ENCODE measurements at regions not wholly inside any gene's neighbourhood (a gene's known extent, or its start where the extent isn't known, plus 50 kb on each side); places are given as distances from the start of the nearest gene placed in this dataset.

DNA sequence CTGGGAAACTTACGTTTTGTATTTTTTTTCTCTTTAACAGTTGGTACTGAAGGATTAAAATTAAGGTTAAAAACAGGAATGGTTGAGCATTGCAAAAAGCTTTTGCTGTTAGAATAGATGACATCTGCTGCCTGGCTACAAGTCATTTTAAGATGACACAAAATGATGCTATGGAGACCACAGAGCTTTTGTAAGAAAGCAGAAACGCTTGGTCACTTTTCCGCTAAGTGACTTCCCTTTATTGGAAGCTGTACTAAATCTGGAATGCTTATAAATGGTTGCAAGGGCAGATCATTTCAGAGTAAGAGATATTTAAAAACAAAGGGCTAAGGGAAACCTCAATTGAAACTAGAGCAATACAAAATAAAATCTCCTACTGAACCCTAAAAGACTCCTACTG lies 544.0 kb downstream of the STK39 start:
- Mint-ChIP-seq H3K36me3 (ENCODE audit: low read depth) (no peaks in the 10 kb centered on the region), H3K27me3 (no peaks in the 10 kb centered on the region), H3K9me3 (no peaks in the 10 kb centered on the region), H3K27ac (no peak overlapping the region), H3K4me3 (no peak overlapping the region), H3K4me1 (no peaks in the 10 kb centered on the region)
- CTCF ChIA-PET = no interaction called here
- POLR2A ChIA-PET = no interaction called here
- no peak for DNase-seq

DNA sequence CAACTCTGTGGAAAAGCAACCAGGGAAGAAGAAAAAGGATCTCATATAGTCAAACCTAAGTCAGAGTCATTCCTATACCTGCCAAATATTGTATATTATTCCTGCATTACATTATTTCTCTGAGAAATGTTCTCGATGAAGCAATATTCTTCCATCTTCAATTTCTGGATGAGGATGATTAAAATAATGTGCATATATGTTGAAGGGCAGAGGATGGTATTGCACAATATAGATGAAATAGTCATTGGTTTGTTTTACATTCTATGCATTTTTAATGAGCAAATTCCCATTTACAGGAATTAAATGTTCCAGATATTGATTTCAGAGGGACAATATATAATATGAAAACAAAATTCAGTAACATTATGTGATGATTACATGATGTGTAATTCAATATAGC lies 545.2 kb downstream of the STK39 start:
- CTCF ChIA-PET = no interaction called here
- DNase-seq = no peak
- H3K36me3 Mint-ChIP-seq (ENCODE audit: low read depth) = no peaks in the 10 kb centered on the region

DNA sequence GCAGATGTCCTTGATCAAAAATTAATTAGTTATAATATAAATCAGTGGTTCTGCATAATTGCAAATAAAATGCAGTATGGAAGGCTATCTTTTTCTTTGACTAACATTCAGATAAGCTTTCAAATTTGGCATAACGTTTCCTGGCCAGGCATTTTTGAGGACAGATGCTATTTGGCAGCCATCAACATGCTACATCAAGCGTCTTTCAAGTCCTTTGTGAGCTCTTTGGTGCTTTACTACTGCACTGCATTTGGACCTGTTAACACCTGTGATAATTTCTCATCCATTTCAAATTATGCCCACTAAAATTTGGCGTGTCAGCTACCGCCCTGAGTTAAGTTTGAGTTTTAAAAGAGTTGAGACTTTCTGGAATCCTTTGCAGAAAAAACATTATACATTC lies 545.7 kb downstream of the STK39 start:
- Mint-ChIP-seq H3K36me3 (ENCODE audit: low read depth) (no peaks in the 10 kb centered on the region), H3K9me3 (no peaks in the 10 kb centered on the region), H3K4me3 (no peak overlapping the region), H3K27ac (no peak overlapping the region), H3K27me3 (no peaks in the 10 kb centered on the region), H3K4me1 (no peaks in the 10 kb centered on the region)
- POLR2A ChIA-PET = no interaction called here
- no peak for DNase-seq
- CTCF ChIA-PET = no interaction called here

More for the DNA sequence above, 545.2 kb downstream of the STK39 start:
- POLR2A ChIA-PET = interaction anchor here (0.7 kb wide), 1 partner anchor 54 kb away, joined by 3 read pairs; no protein-coding TSS in a partner anchor
- Mint-ChIP-seq H3K4me3 (no peak overlapping the region), H3K27me3 (no peaks in the 10 kb centered on the region), H3K9me3 (no peaks in the 10 kb centered on the region), H3K4me1 (no peaks in the 10 kb centered on the region), H3K27ac (no peak overlapping the region)

DNA sequence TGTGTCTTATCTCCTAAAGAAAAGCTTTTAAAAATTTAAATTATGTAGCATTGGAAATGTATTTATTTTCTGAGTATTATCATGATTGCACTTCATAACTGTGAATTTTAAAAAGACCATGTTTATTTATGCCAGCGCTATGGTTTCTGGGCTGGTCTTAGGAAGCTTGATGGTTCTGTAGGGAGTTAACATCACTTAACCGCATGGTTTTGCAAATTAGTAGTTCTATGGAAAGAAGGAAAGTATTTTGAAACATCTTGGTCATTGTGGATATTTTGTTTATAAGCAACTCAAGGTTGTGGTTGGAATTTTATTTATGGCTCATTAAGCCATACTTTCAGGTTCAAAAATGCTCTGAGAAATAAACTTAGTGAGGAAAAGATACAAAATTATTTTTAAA lies 549.4 kb downstream of the STK39 start:
- H3K9me3 Mint-ChIP-seq = no peaks in the 10 kb centered on the region
- CTCF ChIA-PET = no interaction called here
- no peaks in the 10 kb centered on the region for H3K36me3 Mint-ChIP-seq (ENCODE audit: low read depth)

DNA sequence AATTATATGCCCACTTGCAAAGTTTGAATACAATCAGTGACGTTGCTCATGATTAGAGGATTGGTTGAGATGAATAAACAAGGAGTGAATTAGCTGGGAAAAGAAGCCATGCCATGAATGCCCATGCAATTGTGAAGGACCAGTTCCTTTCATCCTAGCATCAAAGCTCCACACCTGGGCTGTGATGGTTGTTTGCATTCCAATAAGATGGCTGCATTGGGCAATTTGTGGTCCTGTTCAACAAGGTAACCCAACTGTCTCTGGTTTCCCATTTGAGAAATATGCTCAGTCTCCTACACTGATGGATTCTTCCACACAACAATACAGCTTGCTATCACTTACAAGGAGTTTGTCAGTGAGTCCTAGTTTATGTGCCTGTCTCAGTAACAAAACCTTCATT lies 550.2 kb downstream of the STK39 start:
- no peaks in the 10 kb centered on the region for H3K9me3 Mint-ChIP-seq
- H3K27ac Mint-ChIP-seq = no peak overlapping the region
- H3K4me3 Mint-ChIP-seq = no peak overlapping the region
- H3K36me3 Mint-ChIP-seq (ENCODE audit: low read depth) = no peaks in the 10 kb centered on the region
- no peaks in the 10 kb centered on the region for H3K27me3 Mint-ChIP-seq
- no peak for DNase-seq
- ChIA-PET CTCF (no interaction called here), POLR2A (no interaction called here)
- no peaks in the 10 kb centered on the region for H3K4me1 Mint-ChIP-seq

More for the DNA sequence above, 549.4 kb downstream of the STK39 start:
- no peaks in the 10 kb centered on the region for H3K4me1 Mint-ChIP-seq
- no peak overlapping the region for H3K27ac Mint-ChIP-seq
- H3K4me3 Mint-ChIP-seq = no peak overlapping the region
- no peak for DNase-seq
- POLR2A ChIA-PET = no interaction called here
- no peaks in the 10 kb centered on the region for H3K27me3 Mint-ChIP-seq

DNA sequence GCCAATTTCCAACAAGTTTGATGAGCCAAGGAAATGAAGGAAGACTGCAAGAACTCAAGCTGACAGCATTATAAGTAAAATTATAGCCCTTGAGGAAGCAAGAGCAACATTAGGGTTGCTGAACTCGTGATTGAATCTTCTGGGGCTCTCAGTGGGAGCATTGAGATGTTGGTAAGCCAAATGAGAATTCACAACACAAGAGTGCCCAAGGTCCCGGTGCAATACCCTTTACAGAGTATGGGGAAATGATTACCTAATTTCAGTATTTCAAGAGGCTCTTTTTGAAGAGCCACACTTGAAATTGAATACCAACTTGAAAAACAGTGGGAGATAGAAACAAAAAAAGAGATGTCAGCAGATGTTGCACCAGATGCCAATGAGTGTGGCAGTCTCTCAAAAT lies 554.5 kb downstream of the STK39 start:
- POLR2A ChIA-PET = no interaction called here

DNA sequence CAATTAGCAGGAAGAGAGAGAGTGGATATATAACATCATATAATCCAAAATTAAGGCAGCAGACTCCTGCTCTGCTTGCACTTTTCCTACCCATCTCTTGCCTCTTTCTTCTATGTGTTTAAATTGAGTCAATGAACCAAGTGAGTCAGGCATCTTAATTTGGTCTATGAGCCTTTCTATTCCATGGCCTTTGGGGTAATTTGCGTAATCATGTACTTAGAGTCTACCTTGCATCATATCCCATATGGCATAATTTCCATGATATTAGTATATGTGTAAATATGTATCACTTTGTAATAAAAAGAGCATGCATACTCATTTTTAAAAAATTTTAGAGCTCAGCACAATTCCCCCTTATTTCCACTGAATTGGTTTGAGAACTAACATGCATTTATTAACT lies 555.2 kb downstream of the STK39 start:
- DNase-seq = no peak
- H3K4me3 Mint-ChIP-seq = no peak overlapping the region
- ChIA-PET CTCF (interaction anchor here (0.6 kb wide), 1 partner anchor 1083 kb away, joined by 3 read pairs; no protein-coding TSS in a partner anchor), POLR2A (no interaction called here)
- H3K4me1 Mint-ChIP-seq = no peaks in the 10 kb centered on the region
- no peaks in the 10 kb centered on the region for H3K27me3 Mint-ChIP-seq
- H3K36me3 Mint-ChIP-seq (ENCODE audit: low read depth) = no peaks in the 10 kb centered on the region
- H3K9me3 Mint-ChIP-seq = no peaks in the 10 kb centered on the region
- no peak overlapping the region for H3K27ac Mint-ChIP-seq

More for the DNA sequence above, 554.5 kb downstream of the STK39 start:
- Mint-ChIP-seq H3K9me3 (no peaks in the 10 kb centered on the region), H3K36me3 (ENCODE audit: low read depth) (no peaks in the 10 kb centered on the region), H3K4me3 (no peak overlapping the region), H3K27ac (no peak overlapping the region), H3K4me1 (no peaks in the 10 kb centered on the region), H3K27me3 (no peaks in the 10 kb centered on the region)
- DNase-seq = no peak
- CTCF ChIA-PET = no interaction called here

DNA sequence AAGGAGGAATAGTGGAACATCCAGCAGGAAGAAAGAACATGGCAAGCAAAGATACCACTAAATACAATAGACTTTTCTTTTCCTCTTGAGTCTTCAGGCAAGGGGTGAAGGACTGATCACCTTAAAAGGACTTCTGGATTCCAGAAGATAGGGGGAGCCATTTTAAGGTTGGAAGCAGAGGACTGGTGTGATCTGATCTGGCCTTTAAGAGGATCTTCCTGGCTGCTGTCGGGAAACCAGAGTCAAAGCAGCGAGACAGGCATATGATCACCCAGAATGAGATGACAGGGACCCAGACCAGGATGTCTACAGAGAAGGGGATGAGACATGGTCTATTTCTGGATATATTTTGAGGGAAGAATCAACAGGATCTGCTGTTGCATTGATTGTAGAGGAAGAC lies 558.0 kb downstream of the STK39 start:
- H3K4me1 Mint-ChIP-seq = no peaks in the 10 kb centered on the region
- H3K4me3 Mint-ChIP-seq = no peak overlapping the region
- H3K27ac Mint-ChIP-seq = no peak overlapping the region
- ChIA-PET POLR2A (no interaction called here), CTCF (interaction anchor here (0.7 kb wide), 1 partner anchor 160 kb away, joined by 4 read pairs; no protein-coding TSS in a partner anchor)
- DNase-seq = no peak
- H3K36me3 Mint-ChIP-seq (ENCODE audit: low read depth) = no peaks in the 10 kb centered on the region
- H3K27me3 Mint-ChIP-seq = no peaks in the 10 kb centered on the region
- no peaks in the 10 kb centered on the region for H3K9me3 Mint-ChIP-seq

DNA sequence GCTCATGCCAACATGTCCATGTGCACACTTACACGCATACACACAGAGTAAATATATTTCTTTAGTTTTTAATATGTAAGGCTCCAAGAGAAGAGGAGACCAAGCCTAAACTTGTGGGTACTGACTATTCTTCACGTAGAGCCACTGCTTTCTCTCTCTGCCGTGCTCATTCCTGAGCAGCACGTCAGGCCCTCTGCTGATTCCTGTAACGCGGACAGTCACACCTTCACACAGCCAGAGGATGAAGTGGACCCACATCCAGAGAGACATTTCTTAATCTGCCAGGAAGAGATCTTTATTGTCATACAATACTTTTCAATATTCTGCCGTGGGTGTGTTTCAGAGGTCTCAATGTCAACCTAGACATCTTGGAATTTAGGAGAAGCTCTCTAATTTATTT lies 560.7 kb downstream of the STK39 start:
- no peaks in the 10 kb centered on the region for H3K9me3 Mint-ChIP-seq
- no peaks in the 10 kb centered on the region for H3K36me3 Mint-ChIP-seq (ENCODE audit: low read depth)
- CTCF ChIA-PET = no interaction called here
- POLR2A ChIA-PET = no interaction called here
- no peaks in the 10 kb centered on the region for H3K4me1 Mint-ChIP-seq
- no peak for DNase-seq
- no peaks in the 10 kb centered on the region for H3K27me3 Mint-ChIP-seq
- no peak overlapping the region for H3K27ac Mint-ChIP-seq
- H3K4me3 Mint-ChIP-seq = no peak overlapping the region

DNA sequence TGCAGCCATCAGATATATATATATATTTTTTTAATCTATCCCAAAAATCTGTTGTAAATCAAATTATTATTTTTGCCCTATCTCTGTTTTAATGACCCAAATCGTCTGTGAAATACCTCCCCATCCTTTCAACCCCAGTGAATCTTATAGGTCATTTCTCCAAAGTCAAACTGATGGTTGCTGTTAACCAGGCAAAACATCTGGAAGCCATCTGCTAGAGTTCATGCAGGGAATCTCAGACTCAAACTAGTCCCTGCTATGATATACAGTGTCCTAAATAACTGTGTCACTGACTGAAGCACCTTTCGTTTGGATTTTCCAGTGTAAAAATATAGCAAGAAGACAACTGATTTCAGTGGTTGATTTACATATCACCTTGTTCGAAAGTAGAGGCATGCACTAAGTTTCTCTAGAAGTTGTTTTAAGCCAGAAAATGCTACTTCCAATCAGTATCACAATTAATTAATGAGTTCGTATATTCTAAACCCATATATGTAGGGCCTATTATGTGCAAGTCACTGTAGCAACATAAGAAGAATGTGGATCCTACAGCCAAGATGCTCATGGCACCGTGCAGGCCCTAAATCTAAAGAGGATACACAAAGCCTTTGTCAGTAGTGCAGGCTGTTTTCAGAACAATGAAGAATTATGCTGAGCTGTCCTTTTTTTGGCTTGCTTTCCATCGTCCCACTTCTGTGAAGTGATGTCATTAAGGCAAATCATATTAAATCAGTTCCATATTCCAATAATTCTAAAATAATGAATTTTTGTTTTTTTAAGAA lies 566.0 kb downstream of the STK39 start:
- POLR2A ChIA-PET = no interaction called here
- H3K27me3 Mint-ChIP-seq = no peaks in the 10 kb centered on the region
- H3K4me1 Mint-ChIP-seq = no peaks in the 10 kb centered on the region
- no peak overlapping the region for H3K4me3 Mint-ChIP-seq
- H3K36me3 Mint-ChIP-seq (ENCODE audit: low read depth) = no peaks in the 10 kb centered on the region
- H3K27ac Mint-ChIP-seq = no peak overlapping the region
- DNase-seq = no peak
- no peaks in the 10 kb centered on the region for H3K9me3 Mint-ChIP-seq
- CTCF ChIA-PET = no interaction called here

DNA sequence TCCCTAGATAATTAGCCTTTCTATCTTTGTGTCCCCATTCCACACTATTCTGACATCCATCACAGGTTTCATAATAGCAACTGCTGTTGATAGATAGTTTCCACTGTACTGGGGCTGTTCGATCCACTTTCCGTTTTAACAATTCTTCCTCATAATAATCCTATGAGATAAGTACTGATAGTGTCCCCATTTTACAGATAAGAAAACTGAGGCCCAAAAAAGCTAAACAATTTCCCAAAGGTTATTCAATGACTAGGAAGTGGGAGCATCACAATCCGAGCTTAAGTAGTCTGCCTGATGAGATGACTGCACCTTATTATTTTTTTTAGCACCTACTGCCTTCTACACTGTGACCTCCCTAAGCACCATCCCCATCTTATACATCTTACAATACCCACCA lies 569.2 kb downstream of the STK39 start:
- Mint-ChIP-seq H3K9me3 (no peaks in the 10 kb centered on the region), H3K27ac (no peak overlapping the region), H3K4me1 (no peaks in the 10 kb centered on the region), H3K27me3 (no peaks in the 10 kb centered on the region), H3K36me3 (ENCODE audit: low read depth) (no peaks in the 10 kb centered on the region), H3K4me3 (no peak overlapping the region)
- POLR2A ChIA-PET = no interaction called here
- CTCF ChIA-PET = no interaction called here
- no peak for DNase-seq

DNA sequence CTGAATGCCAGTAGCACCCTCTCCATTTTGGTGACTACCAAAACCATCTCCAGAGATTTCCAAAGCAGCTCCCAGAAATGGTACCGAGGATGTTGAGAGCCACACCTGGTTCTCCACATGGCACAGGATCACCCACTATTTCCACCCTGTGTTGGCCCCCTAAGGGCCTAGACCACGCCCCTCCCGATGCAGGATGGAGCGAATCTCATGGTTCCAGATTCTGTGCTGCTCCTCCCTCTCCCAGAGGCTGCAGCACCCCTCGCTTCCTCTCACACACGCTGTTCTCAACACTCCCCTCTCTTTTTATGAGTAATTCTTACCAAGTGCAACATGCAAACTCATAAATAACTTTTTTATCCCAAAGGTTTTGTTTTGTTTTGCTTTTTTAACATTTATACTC lies 571.5 kb downstream of the STK39 start:
- Mint-ChIP-seq H3K27ac (no peak overlapping the region), H3K27me3 (no peaks in the 10 kb centered on the region), H3K9me3 (peaks cover 5% of the 10 kb centered on the region), H3K36me3 (ENCODE audit: low read depth) (no peaks in the 10 kb centered on the region), H3K4me1 (no peaks in the 10 kb centered on the region), H3K4me3 (no peak overlapping the region)
- CTCF ChIA-PET = interaction anchor here (0.6 kb wide), 1 partner anchor 1013 kb away, joined by 3 read pairs; no protein-coding TSS in a partner anchor
- no peak for DNase-seq
- POLR2A ChIA-PET = no interaction called here

DNA sequence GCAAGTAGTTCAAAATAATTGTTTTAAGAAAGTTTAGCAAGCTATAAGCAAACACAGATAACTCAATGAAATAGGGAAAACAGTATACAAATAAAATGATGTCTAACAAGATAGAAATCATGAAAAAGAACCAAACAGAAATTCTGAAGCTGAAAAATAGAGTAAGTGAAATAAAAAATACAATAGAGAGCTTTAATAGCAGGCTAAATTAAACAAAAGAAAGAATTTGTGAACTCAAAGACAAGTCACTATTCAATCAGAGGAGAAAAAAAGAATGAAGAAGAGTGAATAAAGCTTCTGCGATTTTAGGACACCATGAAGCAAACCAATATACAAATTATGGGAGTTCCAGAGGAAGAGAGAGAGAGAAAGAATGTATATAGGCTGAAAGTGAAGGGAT lies 576.8 kb downstream of the STK39 start:
- DNase-seq = no peak
- ChIA-PET POLR2A (no interaction called here), CTCF (no interaction called here)
- Mint-ChIP-seq H3K4me1 (no peaks in the 10 kb centered on the region), H3K27ac (no peak overlapping the region), H3K36me3 (ENCODE audit: low read depth) (no peaks in the 10 kb centered on the region), H3K4me3 (no peak overlapping the region), H3K27me3 (no peaks in the 10 kb centered on the region), H3K9me3 (peaks cover 23% of the 10 kb centered on the region)

DNA sequence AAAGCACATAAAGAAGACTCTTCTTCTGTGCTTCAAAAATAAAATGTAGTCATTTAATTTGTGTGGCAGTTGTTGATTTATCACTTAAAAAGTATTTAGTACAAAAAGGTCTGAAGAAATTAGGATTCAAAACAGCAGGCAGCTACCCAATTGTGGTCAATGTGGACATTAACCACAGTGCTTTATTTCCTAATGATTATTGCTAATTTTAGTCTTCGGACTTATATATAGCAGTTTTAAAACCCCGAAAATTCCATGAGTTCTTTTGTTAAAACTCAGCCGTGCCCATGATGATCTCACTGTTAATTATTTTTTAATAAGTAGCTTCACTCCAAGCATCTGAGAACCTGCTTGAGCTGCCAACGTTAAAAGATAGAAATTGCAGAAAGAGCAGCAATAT lies 594.3 kb downstream of the STK39 start:
- Mint-ChIP-seq H3K36me3 (ENCODE audit: low read depth) (no peaks in the 10 kb centered on the region), H3K4me3 (no peak overlapping the region), H3K27me3 (no peaks in the 10 kb centered on the region), H3K4me1 (no peaks in the 10 kb centered on the region), H3K27ac (no peak overlapping the region), H3K9me3 (no peaks in the 10 kb centered on the region)
- POLR2A ChIA-PET = no interaction called here
- no peak for DNase-seq
- CTCF ChIA-PET = no interaction called here
